HG02938 (cell line): ENCODE measurements at regions not wholly inside any gene's neighbourhood (a gene's known extent, or its start where the extent isn't known, plus 50 kb on each side); places are given as distances from the start of the nearest gene placed in this dataset.

ENCODE experiments used
- ATAC-seq: cut with Tn5 transposase; IDR thresholded peaks from one replicate; pipeline ENCODE4 v1.9.1; 2021; ENCODE audit warnings: mild to moderate bottlenecking, moderate library complexity; ENCODE audit not compliant: unreplicated experiment

DNA sequence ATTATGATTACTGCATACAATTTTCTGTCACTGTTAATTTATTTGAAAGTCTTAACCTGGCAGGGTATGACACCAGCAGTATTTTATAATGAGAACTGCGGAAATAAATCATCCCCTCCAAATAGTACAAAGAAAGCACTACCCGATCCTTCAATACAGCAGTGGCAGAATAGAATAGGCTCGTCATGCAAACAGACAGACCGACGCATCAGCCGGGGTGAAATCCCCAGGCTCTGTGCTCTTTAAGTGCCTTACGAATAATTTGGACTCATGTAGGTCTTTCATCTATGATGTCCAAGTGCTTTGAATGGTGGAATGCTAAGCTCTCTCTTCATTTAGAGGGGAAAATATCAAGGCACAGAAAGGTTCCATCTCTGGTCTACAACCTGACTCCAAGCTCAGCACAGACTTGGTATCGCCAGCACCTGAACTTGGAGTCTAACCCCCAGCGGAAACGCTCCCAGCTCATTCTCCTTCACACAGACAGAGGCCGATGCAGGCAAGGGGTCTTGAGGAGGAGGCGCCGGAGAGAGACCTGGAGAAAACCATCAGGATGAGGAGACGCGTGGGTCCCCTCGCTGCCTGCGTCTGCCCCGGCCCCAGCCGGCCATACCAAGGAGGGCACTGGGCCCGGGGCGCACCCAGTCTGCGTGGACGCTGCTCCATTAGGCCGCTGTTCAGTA lies 568.1 kb upstream of the MKI67 start:
- ATAC-seq, result no peak

DNA sequence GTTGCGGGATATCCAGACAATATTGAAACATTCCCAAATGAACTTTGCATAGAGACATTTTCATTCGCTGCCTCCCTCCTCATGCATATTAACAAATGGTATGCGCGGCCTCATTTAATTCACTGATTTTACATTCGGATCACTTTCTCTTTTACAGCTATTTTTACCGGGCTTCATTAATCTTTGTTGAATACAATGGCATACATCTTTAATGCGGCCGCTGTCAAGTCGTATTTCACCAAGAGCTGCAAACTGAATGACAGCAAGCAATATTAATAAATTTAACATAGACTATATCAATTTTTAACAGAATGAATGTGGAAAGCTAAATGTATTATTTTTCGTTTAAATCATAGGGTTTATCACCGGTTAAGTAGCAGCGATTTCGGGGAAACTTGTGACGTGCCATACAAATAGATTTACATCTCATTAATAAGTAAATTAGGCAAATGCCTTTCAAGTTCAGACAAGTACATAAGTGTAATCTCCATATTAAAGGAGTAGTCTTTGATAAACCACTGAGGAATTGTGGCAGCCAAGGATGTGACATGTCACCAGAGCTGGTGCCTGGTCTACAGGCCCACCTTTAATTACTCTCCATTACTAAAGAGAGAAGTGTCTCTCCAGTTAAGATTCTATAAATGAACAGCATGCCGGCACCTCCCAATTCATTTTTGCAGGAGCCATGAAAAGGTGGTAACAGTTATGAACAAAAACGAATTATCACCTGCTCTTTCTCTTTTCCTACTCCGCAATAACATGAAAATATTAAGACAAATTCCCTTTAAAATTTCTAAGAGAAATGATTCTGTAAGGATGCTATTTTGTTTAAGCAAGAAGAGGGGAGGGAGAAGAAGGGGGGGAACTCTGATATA lies 568.9 kb upstream of the MKI67 start:
- no peak for ATAC-seq

DNA sequence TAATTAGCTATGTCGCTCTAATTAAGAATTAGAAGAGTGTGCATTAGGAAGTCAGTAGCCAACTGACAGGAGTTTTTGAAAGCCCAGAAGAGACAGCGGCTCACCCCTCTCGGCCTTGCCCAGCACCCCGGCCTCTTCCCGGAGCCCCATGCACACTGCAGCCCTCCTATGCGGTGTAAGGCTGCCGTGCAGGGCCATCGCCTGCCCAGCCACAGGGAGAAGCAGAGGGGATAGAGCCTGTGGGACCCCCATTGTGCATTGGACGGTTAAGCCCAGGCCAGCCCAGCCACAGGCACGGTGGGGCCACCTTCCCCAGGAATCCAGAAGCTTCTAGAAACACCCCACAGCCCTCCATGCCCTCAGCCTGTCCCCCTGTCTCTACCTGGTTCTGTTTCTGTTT lies 569.7 kb upstream of the MKI67 start:
- no peak for ATAC-seq

DNA sequence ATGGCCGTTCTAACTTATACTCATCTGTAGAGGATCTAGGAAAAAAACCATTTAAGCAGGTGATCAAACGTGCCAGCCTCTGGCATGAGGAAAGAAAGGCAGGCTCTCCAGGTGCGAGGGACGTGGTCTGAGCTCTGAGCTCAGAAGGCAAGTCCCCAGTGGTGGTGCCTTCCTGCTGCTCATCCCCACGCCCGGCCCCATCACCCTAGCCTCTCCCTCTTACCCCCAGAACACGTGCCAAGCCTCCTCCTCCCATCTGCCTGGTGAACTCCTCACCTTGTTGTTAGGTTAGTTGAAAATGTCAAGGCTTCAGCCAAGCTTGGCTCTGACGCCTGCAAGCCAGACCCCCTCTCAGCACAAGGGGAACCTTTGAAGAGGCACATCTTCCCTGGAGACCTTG lies 571.2 kb upstream of the MKI67 start:
- no peak for ATAC-seq

DNA sequence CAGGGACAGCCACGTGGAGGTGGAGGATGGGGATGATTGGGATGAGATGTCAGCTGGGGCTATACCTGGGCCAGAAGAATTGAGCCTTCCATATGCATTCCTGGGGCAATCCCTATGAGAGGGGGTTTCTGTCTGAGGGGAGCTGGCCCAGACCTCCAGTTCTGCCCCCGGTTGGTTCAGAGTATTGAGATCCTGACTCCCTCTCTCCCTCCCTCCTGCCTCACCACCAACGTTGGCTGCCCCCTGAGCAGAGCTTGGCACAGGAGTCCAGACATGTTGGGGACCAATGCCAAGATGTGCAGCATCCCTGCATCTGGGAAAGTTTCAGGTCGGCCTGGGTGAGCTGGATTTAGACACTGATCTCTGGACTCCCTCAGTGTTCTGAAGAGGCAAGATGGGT lies 575.2 kb upstream of the MKI67 start:
- no peak for ATAC-seq

- ATAC-seq, result no peak
These were observed 575.6 kb upstream of the MKI67 start for GRCh38 chr10:128701837-128702236.

- ATAC-seq, result no peak
These were observed 578.5 kb upstream of the MKI67 start for GRCh38 chr10:128704716-128705115.

DNA sequence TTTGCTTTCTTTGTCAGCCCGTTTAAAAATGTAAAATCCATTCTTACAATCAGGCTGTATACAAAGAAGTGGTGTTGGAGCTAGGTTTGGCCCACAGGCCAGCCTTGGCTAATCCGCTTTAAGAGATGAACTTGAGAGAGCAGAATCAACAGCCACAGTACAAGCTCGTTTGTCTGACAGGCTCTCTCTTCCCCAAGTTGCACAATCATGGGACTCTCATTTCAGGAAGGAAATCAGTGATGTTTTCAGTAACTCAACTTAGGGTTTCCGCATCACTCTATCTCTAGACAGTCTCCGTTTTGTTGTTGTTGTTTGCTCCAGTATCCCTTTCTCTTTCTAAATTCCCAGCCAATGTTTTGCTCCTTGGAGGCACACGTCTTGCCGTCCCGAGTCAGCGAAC lies 582.0 kb upstream of the MKI67 start:
- ATAC-seq, result no peak

DNA sequence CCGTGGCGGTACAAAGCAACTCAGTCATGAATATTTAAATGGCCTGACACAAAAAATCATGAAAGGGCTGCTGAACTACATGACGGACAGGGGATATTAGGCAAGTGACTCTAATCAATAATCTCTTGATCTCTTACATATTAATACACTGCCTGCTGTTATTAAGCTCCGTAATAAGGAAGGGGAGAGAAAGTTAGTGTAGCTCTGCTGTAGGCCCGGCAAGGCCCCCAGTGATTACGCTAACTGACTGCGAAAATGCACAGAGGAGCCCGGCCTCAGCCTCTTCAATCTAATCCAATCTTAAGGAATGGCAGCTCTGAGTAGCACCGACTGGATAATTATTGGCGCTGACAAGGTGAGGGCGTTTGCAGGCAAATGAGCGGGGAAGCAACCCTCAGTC lies 583.5 kb upstream of the MKI67 start:
- no peak for ATAC-seq

GRCh38 chr10:128710098-128710797 lies 584.0 kb upstream of the MKI67 start:
- no peak for ATAC-seq

- ATAC-seq, result no peak
These were observed 584.6 kb upstream of the MKI67 start for GRCh38 chr10:128710798-128711183.

- no peak for ATAC-seq
These were observed 585.6 kb upstream of the MKI67 start for GRCh38 chr10:128711806-128712205.

DNA sequence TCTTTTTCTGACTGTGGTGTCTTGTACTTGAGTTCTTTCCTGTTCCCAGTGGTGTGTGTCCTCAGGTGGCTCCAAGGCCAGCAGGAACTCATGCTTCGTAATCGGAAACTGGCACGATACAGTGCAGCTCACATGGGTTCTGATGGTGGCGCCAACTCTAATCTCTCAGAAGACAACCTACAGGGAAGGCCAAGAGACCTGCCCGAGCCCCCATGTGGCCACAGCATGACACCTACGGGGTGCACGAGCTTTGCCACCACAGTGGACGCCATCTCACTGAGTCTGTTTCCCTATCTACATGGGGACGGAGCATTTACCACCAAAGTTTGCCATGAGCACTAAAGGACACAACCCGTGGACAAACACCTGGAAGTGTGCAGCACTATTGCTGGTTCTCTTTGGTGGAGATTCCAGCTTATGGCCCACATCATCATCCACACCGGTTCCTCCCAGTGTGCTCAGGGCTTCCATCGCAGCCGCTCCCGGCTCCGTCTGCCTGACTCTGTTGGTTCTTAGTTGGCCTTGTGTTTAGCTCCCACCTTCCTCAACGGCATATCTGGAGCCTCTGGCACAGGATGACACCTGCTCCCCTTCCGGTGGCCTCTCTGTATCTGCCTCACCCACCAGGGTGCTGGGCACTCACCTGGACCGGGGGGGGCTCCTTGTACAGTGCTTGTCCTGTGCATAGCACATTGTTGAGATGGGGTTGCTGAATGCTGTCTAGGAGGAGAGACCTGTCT lies 586.6 kb upstream of the MKI67 start:
- no peak for ATAC-seq

DNA sequence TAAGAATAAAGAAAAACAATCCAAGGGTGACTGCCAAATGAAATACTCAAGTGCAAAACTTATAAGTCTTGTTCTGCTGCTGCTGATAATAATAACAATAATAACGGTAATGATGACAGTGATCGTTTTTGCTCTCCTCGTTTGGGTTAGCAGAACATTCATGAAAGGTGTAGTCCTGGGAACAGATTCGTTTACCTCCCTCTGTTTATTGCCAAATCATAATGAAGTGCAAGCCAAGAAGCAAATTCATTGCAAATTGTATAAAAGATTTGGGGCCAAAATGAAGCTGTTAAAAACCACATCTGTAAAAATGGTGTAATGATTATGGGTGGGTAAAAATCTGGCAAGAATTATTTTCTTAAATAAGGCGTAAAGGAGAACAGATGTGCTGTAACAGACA lies 587.2 kb upstream of the MKI67 start:
- ATAC-seq, result no peak

DNA sequence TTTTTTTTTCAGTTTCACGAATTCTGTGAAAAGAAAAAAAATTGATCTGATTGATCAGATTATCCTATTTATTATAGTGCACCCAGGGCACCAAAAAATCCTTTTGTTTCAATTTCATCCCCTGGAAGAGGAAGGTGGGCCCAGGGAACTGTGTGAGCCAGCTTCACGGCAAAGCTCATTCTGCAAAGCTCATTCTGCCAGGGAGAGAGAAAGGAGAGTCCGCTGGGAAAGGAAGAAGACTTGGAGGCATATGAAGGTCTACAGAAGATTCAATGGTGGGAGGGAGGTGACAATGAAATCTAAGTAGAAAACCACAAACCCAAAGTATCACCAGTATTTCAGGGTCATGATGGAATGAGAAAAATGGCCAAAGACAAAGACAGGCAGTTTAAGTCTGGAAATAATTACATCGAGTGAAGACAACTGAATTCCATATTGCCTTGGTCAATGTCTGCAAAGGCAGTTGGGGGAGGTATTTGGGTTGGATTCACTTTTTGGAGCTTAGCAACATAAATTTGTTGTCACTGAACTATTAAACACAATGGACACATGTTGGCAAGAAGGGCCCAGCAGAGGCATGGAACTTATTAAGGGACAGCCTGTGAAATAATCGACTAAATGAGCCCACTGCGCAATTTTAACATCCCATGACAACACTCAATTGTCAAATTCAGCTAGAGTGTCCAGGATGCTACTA lies 587.8 kb upstream of the MKI67 start:
- no peak for ATAC-seq

DNA sequence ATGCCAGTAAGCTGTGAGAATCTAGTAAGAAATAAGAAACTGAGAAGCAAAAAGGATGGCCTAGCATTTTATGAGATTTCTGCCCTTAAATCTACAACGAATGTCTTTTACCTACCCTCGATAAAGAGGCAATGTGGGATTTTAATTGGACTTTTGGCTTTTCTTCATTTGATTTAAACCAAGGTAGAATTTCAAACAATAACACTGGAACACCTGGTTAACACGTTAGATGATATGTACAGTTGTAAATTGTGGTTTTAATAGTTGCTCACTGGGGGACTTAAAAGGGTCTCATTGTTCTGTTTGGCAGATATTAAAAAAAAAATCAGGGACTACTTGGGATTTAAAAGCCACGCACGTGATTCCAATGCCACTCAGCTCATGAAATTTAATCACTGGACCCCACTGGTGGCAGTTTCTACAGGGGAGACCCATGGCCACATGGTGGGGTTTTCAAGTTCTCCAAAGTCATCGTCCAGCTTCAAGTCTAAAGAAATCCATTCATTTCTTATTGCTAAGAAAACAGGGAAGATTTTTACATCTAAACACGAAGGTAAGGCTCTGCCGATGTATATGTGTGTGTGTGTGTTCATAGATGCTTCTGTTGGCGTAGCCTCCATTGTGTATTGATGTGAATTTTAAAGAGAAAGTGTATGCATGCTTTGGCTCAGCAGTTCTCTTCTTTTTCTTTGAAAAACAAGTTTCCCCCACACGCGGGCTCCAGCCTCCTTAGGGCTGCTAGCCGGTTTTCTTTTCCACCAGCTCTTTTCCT lies 588.6 kb upstream of the MKI67 start:
- no peak for ATAC-seq

- ATAC-seq, result no peak
These were observed 590.0 kb upstream of the MKI67 start for GRCh38 chr10:128716181-128716580.

- ATAC-seq, result no peak
These were observed 595.8 kb upstream of the MKI67 start for GRCh38 chr10:128721963-128722445.

- no peak for ATAC-seq
These were observed 596.7 kb upstream of the MKI67 start for GRCh38 chr10:128722947-128723346.
